Neutrophil (primary cell): ENCODE measurements at regions not wholly inside any gene's neighbourhood (a gene's known extent, or its start where the extent isn't known, plus 50 kb on each side); places are given as distances from the start of the nearest gene placed in this dataset.

Experiments
- H3K27ac ChIP-seq: fragments of 200-600 bp; sonication (generic); 2 replicates; pipeline ENCODE4 v1.5.1; 2016; ENCODE audit warnings: mild to moderate bottlenecking, moderate library complexity
- H3K27me3 ChIP-seq: fragments of 200-600 bp; sonication (generic); 2 replicates; pipeline ENCODE4 v1.6.0; 2016; ENCODE audit warnings: mild to moderate bottlenecking
- H3K36me3 ChIP-seq: fragments of 200-600 bp; sonication (generic); 2 replicates; pipeline ENCODE4 v1.5.1; 2017
- H3K4me1 ChIP-seq, 2 experiments: fragments of 200-600 bp in 1 of 2; sonication (generic) in 1 of 2; 1 replicate in 1 of 2; 2 replicates in 1 of 2; pipeline versions ENCODE4 v1.5.1 to v1.6.1; 2013 to 2016; ENCODE audit warnings: low read depth in 1 of 2, low read length in 1 of 2, mild to moderate bottlenecking in 1 of 2, moderate library complexity in 1 of 2; ENCODE audit not compliant: control insufficient read depth in 1 of 2, insufficient read depth in 1 of 2
- H3K4me3 ChIP-seq, 2 experiments: fragments of 200-600 bp in 1 of 2; sonication (generic) in 1 of 2; 1 replicate in 1 of 2; 2 replicates in 1 of 2; pipeline ENCODE4 v1.5.1; 2013 to 2016; ENCODE audit warnings: low read depth in 1 of 2, low read length in 1 of 2, mild to moderate bottlenecking in 1 of 2, moderate library complexity in 1 of 2
- H3K9me3 ChIP-seq: fragments of 200-600 bp; sonication (generic); 2 replicates; pipeline ENCODE4 v1.5.1; 2016
- TF ChIP-seq, protein P1 (sequence below): fragments of 200-600 bp; sonication (generic); IDR thresholded peaks from 2 replicates; pipeline ENCODE4 v1.5.1; 2016; ENCODE audit warnings: antibody characterized with exemption

DNA sequence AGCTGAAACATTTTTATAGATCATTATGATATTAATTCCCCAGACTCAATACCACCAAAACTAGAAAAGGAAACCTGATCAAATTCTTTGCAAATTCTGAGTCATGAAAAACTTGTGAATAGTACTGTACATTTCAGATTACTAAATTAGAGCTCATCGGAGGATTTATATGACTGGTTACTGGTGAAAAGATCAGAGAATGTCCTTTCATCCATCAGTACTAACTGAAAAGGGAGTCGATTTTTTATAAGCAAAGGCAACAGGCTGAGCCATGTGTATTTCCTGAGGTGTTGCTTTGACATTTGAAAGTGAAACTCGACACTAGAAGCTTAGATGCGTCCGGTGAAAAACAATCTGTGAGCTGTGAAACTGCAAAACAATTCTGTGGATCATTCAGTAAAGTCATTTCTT is 155.7 kb downstream of the TNFSF18 start:
- H3K4me3 ChIP-seq, result no peak overlapping the region
- H3K27ac ChIP-seq, result no peak overlapping the region
- no peaks in the 10 kb centered on the region for H3K9me3 ChIP-seq
- H3K36me3 ChIP-seq, result no peaks in the 10 kb centered on the region
- TF ChIP-seq, protein P1, sequence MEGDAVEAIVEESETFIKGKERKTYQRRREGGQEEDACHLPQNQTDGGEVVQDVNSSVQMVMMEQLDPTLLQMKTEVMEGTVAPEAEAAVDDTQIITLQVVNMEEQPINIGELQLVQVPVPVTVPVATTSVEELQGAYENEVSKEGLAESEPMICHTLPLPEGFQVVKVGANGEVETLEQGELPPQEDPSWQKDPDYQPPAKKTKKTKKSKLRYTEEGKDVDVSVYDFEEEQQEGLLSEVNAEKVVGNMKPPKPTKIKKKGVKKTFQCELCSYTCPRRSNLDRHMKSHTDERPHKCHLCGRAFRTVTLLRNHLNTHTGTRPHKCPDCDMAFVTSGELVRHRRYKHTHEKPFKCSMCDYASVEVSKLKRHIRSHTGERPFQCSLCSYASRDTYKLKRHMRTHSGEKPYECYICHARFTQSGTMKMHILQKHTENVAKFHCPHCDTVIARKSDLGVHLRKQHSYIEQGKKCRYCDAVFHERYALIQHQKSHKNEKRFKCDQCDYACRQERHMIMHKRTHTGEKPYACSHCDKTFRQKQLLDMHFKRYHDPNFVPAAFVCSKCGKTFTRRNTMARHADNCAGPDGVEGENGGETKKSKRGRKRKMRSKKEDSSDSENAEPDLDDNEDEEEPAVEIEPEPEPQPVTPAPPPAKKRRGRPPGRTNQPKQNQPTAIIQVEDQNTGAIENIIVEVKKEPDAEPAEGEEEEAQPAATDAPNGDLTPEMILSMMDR, result no peak
- H3K27me3 ChIP-seq, result no peaks in the 10 kb centered on the region
- no peaks in the 10 kb centered on the region for H3K4me1 ChIP-seq

- H3K27ac ChIP-seq, result no peak overlapping the region
Observed at GRCh38 chr1:172895761-172896160, 155.0 kb downstream of the TNFSF18 start.

DNA sequence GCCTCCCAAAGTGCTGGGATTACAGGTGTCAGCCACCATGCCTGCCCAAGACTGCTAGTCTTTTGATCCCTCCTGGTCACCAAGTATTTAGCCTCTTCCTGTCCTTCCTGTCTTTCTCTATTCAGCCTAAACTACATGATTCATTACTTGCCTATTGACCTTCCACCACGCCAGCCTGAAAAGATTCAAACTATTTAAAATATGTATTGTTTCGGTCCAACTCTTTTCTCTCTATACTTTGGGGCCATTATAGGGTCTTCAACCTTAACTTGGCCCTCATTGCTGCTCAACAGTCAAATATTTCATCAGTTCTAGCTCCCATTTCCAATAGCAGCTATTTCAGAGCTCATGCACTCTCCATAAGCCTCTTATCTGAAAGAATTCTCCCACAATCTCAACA is 153.0 kb downstream of the TNFSF18 start:
- Histone ChIP-seq H3K27ac (no peak overlapping the region), H3K4me1 (peaks cover 0 to 7% of the 10 kb centered on the region in 2 experiments), H3K4me3 (no peak overlapping the region), H3K27me3 (no peaks in the 10 kb centered on the region), H3K9me3 (no peaks in the 10 kb centered on the region), H3K36me3 (no peaks in the 10 kb centered on the region)
- TF ChIP-seq, protein P1, result no peak

More at GRCh38 chr1:172895761-172896160, 155.0 kb downstream of the TNFSF18 start:
- peaks cover 0 to 7% of the 10 kb centered on the region in 2 experiments for H3K4me1 ChIP-seq
- no peaks in the 10 kb centered on the region for H3K27me3 ChIP-seq
- H3K9me3 ChIP-seq, result no peaks in the 10 kb centered on the region
- H3K4me3 ChIP-seq, result no peak overlapping the region
- TF ChIP-seq, protein P1, result no peak
- H3K36me3 ChIP-seq, result no peaks in the 10 kb centered on the region

GRCh38 chr1:172898866-172899265 is 151.9 kb downstream of the TNFSF18 start:
- Histone ChIP-seq H3K4me1 (peaks cover 0 to 7% of the 10 kb centered on the region in 2 experiments), H3K36me3 (no peaks in the 10 kb centered on the region), H3K9me3 (no peaks in the 10 kb centered on the region), H3K4me3 (no peak overlapping the region), H3K27ac (no peak overlapping the region), H3K27me3 (no peaks in the 10 kb centered on the region)
- TF ChIP-seq, protein P1, result no peak

DNA sequence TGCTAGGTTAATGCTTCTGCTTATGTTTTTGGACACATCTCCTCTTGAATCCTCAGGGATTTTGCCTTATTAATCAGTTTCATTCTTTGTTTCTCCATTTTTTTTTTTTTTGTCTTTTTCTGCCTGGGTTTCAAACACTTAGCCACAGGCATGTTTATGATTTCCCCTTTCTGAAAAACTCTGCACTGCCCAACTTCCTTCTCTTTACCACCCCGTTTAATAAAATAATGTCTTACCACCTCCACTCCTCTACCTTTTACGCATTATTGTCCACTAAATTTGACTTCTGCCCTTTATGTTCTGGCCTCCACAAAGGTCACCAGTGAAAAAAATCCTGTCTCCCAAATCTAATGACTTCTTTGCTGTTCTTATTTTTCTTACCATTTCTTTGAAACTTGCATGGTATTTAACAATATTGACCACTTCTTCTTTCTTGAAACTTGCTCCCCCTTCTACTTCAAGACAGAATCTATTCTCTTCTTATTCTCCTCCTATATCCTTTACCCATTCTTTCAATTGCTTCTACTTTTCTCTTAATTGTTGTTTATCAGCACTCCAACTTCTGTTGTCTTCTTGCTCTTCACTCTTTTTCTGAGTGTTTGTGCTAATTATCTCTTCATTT is 150.3 kb downstream of the TNFSF18 start:
- H3K9me3 ChIP-seq, result no peaks in the 10 kb centered on the region
- no peak overlapping the region for H3K4me3 ChIP-seq
- no peaks in the 10 kb centered on the region for H3K27me3 ChIP-seq
- H3K27ac ChIP-seq, result no peak overlapping the region
- TF ChIP-seq, protein P1, result no peak
- no peaks in the 10 kb centered on the region for H3K36me3 ChIP-seq
- peaks cover 0 to 7% of the 10 kb centered on the region in 2 experiments for H3K4me1 ChIP-seq
